HL-60/S4 treated with phorbol 12-myristate 13-acetate at 8.2 ng/mL for 4 days and 3 days (cell line): ENCODE measurements at regions not wholly inside any gene's neighbourhood (a gene's known extent, or its start where the extent isn't known, plus 50 kb on each side); places are given as distances from the start of the nearest gene placed in this dataset.
"Not testable (repeated sequence)": the region's sequence is repeated elsewhere in the genome, so short reads cannot be mapped to it uniquely, and the experiment has no call there.

Experiments
- in situ Hi-C: fragments of 300-500 bp; cut with MboI; formaldehyde crosslinking; loops from 2 replicates; pipeline ENCODE4 v1.15.0; 2022; ENCODE audit warnings: low sequenced_read_pairs

DNA sequence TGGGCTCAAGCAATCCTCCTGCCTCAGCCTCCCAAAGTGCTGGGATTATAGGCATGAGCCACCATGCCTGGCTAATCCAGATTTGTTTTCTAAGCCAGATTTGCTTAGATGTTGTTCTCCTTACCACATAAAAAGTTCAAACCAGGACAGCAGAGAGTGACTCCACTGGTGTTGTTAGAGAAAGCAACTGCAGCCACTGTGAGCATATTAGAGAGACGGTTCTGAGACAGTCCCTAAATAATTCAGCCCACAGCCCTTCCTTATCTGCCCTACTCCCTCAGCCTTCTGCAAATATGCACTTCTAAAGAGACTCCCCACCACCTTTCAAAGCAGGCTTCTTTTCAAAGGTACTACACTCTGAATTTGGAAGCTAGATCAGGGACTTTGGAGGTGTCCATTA is 96.1 kb downstream of the DRD1 start:
- in situ Hi-C loops = no loop called here

DNA sequence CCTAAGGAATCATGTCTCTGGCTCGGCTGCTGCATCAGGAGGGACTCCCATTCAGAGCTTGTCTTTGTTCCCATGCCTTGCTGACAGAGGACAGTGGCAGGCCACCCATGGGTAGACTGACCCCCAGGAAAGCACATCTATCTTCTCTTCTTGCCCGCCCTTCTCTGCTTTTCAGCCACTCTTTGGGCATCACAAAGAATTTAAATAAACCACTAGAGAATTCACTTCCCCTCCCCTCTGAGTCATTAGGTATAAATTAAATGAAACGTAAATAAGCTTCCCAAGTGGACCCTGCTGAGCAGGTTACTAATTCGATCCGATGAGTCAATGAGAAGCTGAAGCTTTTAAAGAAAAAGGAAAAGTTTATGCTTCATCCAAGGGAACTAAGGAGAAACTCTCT is 97.0 kb downstream of the DRD1 start:
- in situ Hi-C loops = no loop called here

DNA sequence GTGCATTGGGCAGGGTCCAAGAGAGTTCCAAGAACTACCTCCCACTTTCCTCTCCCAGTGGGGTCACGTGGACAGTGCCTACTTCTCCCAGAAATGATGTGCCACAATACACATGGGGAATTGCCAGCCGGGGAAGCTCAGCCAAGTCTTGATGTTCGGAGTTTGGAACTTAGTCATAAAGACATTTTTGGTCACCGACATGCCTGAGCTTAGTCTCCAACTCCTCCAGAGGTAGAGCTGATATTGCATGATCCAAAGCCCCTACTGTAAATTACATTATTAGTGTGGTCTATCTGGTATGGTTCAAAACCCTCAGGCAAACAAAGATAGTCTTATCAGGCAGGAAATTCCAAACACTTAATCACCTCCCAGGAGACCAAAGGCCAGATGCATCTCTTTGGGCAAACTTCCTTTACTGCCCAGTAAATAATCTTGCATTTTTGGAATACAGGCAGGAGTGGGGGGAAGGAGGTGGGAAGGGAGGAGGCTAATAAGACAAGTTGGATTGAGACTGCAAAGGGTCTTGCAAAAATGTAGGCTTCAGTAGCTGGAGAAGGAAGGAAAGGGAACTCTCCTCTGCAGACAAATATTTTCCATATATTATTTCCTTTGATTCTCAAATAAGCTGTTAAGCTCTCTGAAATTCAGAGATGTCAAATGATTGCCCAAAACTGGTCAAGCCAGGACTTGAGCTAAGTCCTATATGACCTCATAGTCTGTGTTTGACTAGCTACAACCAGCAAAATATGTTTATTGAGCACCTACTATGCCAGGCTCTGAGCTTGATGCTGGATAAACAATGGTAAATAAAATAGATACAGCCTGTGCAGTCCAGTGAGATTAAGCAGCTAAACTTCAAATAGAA is 99.4 kb downstream of the DRD1 start:
- in situ Hi-C loops = no loop called here

DNA sequence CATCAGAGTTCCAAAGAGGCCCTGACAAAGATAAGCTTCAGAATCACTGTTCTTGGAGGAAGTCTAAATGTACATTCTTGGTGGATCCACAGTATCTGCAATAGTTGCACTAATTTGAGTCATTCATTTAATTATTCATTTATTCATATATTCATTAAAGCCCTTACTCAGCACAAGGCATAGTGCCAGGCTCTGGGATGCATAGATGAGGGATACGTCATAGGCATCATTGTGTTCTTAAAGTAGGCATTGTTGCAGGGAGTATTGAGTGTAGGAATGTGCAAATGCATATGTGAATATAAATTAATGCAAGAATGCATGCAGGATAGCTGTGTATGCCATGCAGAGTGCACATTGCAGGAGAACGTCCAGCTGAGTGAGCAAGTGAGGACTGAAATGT is 100.7 kb downstream of the DRD1 start:
- in situ Hi-C loops = no loop called here

DNA sequence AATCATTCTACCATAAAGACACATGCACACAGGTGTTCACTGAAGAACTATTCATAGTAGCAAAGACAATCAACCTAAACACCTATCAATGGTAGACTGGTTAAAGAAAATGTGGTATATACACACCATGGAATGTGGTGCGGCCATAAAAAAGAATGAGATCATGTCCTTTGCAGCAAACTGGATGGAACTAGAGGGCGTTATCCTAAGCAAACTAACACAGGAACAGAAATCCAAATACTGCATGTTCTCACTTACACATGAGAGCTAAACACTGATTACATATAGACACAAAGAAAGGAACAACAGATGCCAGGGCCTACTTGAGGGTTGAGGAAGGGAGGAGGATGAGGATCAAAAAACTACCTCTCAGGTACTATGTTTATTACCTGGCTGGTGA is 103.8 kb downstream of the DRD1 start:
- in situ Hi-C loops = no loop called here

DNA sequence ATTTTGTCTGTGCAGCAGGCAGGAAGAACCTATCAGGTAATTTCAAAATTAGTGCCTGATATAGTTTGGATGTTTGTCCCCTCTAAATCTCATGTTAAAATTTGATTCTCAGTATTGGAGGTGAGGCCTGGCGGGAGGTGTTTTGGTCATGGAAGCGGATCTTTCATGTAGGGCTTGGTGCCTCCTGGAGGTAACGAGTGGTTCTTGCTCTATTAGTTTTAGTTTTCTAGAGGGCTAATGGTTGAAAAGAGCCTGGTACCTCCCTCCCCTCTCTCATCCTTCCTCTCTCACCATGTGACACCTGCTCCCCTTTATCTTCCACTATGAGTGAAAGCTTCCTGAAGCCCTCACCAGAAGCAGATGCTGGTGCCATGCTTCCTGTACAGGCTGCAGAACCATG is 106.3 kb downstream of the DRD1 start:
- in situ Hi-C loops = no loop called here

DNA sequence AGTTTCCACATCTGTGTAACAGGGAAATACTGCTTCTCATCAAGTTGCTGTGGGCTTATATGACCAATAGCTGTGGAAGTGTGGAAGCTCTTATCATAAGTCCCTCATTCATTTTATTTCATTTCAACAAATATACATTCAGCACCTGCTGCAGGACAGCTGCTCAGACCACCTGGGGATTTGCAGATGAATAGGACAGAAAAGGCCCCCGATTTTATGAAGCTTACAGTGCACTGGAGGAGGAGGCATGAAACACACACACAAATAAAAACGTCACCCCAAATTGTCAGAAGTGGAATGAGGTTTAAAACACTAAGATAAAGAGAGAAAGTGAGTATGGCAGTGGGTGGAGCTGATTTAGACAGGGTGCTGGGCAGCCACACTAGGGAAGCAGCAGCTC is 107.2 kb downstream of the DRD1 start:
- in situ Hi-C loops = no loop called here

DNA sequence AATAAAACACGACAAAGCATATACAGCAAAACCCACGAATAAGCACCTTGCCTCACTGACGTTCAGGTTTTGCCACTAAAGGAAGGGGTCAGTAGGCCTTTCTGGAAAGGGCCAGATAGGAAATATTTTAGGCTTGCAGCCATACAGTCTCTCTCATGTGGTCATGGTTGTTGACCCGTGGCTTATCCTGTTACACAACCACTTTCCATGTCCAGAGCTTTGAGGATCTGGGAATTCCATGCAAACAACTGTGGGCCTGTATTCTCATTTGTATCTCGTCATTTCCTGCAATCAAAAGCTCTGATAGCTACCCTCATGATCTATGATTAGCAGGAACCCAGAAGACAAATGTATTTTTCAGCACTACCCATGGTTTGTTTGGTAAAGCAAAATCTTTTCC is 108.3 kb downstream of the DRD1 start:
- in situ Hi-C loops = no loop called here

DNA sequence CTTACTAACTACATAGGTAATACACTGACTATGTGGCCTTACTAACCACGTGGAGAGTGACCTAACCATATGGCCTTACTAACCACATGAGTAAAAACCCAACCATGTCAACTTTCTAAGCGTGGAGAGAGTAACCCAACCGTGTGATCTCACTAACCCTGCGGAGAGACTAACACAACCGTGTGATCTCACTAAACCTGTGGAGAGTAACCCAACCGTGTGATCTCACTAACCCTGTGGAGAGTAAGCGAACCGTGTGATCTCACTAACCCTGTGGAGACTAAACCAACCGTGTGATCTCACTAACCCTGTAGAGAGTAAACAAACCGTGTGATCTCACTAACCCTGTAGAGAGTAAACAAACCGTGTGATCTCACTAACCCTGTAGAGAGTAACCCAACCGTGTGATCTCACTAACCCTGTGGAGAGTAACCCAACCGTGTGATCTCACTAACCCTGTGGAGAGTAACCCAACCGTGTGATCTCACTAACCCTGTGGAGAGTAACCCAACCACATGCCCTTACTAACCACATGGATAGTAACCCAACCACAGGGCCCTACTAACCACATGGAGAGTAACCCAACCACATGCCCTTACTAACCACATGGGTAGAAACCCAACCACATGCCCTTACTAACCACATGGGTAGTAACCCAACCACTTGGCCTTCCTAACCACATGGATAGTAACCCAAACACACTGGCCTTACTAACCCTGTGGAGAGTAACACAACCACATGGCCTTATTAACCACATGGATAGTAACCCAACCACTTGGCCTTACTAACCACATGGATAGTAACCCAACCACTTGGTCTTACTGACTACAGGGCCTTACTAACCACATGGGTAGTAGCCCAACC is 112.6 kb downstream of the DRD1 start:
- in situ Hi-C loops = not testable (repeated sequence)

DNA sequence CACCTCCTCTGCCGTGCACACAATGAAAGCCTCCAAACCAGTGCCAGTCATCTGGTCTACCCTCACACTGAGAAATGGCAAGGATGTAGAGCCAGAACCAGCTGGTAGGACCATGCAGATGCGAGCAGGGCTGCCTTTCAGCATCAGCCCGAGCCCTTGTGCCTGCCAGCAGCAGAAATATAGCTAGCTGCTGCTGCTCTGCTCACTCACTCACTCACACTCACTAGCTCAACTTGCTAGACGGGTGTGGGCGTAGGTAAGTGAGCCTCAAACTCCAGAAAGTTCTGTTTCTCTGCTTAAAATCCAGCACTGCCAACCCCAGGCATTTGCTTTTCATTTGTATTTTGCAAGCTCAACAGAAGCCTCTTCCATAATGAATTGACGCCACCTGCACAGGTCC is 114.0 kb downstream of the DRD1 start:
- in situ Hi-C loops = no loop called here

DNA sequence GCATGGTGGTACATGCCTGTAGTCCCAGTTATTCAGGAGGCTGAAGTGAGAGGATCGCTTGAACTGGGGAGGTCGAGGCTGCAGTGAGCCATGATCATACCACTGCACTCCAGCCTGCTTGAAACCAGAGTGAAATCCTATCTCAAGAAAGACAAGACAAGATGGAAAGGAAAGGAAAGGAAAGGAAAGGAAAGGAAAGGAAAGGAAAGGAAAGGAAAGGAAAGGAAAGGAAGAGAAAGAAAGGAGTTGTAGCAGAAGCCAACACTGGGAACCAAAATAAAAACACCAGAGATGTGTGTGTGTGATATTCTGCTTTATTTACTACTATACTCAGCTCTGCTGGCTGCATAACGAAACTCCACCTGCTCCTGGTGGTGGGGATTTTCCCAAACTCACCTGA is 115.3 kb downstream of the DRD1 start:
- in situ Hi-C loops = no loop called here

DNA sequence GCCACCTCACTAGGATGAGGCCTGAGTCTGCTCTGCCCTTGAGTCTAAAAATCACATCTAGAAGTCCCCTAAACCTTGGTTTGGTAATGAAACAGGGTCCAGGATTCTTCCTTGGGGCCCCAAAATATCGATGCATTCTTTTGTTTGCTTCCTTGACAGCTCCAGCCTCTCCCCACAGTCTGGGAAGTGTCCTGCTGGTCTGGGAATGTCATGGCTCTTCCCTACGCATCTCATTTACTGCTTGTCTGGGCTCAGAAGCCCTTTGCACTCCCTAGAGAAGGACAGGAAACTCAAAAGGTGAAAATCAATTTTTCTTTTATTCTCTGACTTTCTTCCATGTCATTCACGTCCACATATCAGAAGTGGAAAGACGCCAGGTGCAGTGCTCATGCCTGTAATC is 115.8 kb downstream of the DRD1 start:
- in situ Hi-C loops = no loop called here

DNA sequence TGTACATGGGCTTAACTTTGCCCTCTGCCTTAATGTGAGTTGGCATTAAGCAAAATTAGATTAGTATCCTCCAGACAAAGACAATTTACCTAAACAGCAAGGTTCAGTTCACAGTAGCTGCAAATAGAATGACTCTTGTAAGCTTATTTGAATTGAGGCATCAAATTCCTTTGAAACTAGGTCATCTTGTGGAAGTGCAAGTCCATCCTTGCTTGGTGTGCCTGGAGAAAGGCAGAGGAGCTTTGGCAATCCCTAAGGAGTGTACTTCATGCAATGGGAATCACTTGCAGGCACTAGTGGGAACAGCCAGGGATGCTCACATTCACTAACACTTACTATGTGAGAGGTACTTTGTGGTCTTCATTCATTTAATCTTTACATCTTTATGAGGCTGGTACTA is 118.3 kb downstream of the DRD1 start:
- in situ Hi-C loops = no loop called here

DNA sequence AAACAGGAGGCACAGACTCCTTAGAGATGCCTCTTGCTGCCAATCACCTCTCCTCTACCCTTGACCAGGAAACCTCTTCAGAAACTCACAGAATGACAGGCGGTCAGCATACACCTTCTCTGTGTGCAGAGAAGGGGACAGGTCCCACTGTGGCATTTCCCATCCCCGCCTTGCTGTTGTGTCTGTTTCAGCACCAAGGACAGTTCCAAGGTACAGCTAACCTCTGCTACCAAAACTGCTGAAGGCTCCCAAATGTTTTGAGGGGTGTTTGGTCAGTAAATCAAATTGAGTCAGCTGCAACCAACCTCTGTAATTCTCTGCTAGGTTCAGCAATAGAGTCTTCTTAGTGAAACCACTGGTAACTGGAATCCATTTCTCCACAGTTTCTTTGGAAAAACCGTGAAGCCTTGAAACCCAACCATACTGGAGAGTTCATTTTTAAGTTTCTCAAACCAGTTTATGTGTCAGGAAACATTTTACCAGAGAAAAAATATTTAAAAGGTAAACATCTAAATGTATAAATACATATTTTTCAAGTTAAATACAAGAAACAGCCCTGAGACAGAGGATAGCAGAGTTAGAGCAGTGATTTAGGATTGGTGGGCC is 122.0 kb downstream of the DRD1 start:
- in situ Hi-C loops = no loop called here

DNA sequence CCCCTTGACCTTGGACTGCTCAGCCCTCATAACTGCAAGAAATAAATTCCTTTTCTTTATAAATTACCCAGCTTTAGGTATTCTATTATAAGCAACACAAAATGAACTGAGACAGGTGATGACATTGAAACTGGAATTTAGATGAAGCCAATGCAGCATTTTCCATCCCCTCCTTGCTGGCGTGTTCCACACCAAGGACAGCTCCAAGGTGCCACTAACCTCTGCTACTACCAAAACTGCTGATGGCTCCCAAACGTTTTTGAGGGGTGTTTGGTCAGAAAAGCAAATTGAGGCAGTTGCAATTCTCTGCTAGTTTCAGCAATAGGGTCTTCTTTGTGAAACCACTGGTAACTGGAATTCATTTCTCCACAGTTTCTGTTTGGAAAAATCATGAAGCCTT is 124.8 kb downstream of the DRD1 start:
- in situ Hi-C loops = no loop called here

DNA sequence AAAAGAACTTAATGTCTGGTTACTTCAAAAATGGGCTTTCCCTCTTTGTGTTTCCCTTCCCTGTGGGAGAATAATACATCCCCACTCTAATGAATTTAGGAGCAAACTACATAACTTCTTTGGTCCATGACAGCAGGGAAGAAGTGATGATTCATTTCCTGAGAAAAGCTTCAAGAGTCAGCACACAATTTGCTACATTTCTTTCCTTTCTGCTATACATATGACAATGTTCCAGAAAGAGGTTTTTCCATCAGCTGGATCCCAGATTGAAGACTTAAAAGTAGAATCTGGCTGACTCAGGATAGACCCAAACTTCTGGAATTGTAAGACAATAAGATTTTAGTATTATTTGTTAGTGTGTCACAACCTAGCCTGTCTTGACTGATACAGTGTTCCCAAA is 126.1 kb downstream of the DRD1 start:
- in situ Hi-C loops = no loop called here

DNA sequence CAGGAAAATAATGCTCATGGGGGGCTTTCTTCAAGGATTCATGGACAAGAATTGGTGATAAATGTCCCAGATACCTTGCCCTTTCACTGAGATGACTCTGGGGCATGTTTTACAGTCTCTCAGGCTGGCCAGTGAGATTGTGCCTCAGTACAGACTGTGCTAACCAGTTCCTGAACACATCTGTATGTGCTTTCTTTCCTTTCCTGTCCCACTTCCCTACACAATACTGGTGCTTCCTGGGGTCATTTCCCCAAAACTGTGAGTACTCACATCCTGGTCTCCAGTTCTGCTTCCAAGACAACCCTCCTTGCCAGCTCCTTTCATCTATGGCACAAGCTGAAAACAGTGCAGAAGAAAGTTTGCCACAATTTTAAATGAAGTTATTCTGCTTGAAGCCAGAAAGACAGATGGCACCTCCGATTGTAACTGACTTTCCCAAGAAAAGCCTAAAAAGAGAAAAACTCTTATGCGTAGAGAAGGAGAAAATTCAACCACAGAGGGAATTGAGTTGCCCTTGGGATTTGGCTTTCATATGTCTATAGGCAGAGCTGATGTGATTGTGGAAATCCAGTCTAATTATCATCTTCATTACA is 134.7 kb downstream of the DRD1 start:
- in situ Hi-C loops = no loop called here

DNA sequence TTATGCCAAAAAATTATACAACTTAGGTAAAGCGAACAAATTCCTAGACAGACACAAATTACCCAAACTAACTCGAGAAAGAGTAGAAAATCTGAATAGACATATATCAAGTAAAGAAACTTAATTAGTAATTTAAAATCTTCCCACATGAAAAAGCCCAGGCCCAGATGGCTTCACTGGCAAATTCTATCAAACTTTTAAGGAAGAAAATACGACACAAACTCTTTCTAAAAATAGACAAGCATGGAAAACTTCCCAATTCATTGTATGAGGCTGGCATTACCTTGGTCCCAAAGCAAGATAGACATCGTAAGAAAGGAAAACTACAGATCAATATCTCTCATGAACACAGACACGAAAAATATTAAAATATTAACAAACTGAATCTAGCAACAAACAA is 135.3 kb downstream of the DRD1 start:
- in situ Hi-C loops = no loop called here

DNA sequence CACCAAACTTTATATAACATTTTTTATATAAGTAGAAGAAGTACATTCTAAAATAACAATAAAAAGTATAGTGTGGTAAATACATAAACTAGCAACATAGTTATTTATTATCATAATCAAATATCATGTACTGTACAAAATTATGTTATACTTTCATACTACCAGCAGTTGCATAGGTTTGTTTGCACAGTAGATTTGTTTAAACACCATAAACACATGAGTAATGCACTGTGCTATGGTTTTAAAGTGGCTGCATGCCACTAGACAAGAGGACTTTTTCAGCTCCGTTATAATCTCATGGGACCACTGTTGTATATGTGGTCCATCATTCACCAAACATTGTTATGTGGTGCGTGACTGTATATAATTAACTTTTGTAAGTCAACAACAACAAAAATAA is 137.6 kb downstream of the DRD1 start:
- in situ Hi-C loops = no loop called here

DNA sequence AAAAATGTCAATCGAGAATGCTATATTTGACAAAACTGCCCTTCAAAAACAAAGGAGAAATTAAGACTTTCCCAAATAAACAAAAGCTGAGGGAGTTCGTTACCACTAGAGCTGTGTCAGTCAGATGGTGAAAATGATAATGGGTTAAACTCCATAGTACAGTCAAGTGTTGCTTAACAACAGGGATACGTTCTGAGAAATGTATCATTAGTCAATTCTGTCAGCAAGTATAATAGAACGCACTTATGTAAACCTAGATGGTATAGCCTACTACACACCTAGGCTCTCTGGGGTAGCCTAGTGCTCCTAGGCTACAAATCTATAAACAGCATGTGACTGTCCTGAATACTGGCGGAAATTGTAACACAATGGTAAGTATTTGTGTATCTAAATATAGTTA is 138.7 kb downstream of the DRD1 start:
- in situ Hi-C loops = no loop called here

DNA sequence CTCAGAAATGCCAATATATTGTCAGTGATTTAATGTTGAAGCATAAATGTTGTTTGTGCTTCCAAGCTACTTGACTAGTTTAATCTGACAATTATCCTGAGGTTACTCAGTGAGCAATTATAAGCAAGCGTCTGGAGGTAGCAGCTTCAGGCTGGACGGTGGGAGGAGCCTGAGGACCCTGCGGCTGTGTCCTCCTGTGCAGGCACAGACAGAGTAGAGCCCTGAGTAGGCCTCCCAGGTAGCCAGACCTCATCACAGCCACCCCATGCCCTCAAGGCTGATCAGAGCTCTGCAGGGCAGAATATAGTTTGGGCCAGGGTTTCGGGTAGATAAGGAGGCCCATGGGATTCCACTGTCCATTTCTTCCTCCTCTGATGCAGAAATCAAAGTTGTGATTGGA is 153.6 kb downstream of the DRD1 start:
- in situ Hi-C loops = no loop called here
